DOHH2 (cell line): ENCODE measurements at regions not wholly inside any gene's neighbourhood (a gene's known extent, or its start where the extent isn't known, plus 50 kb on each side); places are given as distances from the start of the nearest gene placed in this dataset.

Experiments
- EZH2phosphoT487 ChIP-seq: fragments of 200-600 bp; sonication (generic); IDR thresholded peaks from 2 replicates; pipeline ENCODE4 v1.6.1; 2017; ENCODE audit warnings: borderline replicate concordance, mild to moderate bottlenecking, antibody characterized with exemption, low read length, moderate library complexity, mixed read lengths
- TF ChIP-seq, protein P1 (sequence below): fragments of 200-600 bp; sonication (generic); IDR thresholded peaks from one replicate; pipeline ENCODE4 v1.5.1; 2014; ENCODE audit warnings: antibody characterized with exemption, mild to moderate bottlenecking, low read depth, low read length; ENCODE audit not compliant: poor library complexity, severe bottlenecking

GRCh38 chr5:164532235-164532900, 1026.9 kb downstream of the MAT2B start:
- TF ChIP-seq, protein P1, sequence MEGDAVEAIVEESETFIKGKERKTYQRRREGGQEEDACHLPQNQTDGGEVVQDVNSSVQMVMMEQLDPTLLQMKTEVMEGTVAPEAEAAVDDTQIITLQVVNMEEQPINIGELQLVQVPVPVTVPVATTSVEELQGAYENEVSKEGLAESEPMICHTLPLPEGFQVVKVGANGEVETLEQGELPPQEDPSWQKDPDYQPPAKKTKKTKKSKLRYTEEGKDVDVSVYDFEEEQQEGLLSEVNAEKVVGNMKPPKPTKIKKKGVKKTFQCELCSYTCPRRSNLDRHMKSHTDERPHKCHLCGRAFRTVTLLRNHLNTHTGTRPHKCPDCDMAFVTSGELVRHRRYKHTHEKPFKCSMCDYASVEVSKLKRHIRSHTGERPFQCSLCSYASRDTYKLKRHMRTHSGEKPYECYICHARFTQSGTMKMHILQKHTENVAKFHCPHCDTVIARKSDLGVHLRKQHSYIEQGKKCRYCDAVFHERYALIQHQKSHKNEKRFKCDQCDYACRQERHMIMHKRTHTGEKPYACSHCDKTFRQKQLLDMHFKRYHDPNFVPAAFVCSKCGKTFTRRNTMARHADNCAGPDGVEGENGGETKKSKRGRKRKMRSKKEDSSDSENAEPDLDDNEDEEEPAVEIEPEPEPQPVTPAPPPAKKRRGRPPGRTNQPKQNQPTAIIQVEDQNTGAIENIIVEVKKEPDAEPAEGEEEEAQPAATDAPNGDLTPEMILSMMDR: no peak
- TF ChIP-seq EZH2phosphoT487: no peak
